HG03571 (cell line): ENCODE measurements at regions not wholly inside any gene's neighbourhood (a gene's known extent, or its start where the extent isn't known, plus 50 kb on each side); places are given as distances from the start of the nearest gene placed in this dataset.

Source experiments
- ATAC-seq: cut with Tn5 transposase; IDR thresholded peaks from one replicate; pipeline ENCODE4 v1.9.1; 2021; ENCODE audit not compliant: unreplicated experiment

GRCh38 chr14:105839425-105840265, 313.3 kb downstream of the TMEM121 start:
- no peak for ATAC-seq

- ATAC-seq: no peak
Measured at GRCh38 chr14:105840266-105841021, 314.1 kb downstream of the TMEM121 start.

- no peak for ATAC-seq
Measured at GRCh38 chr14:105841022-105842009, 314.9 kb downstream of the TMEM121 start.

DNA sequence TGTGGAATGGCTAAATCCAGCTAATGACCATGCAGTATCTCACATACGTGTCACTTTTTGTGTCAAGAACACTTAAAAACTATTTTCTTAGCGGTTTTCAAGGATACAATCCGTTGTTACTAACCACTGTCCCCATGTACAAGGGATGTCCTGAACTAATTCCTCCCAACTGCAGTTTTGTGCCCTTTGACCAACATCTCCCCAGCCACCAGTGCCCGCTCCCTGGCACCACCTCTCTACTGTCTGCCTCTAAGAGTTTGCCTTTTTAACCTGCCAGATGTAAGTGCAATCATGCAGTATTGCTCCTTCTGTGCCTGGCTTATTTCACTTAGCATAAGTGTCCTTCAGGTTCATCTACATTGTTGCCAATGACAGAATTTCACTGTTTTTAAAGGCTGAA, 315.7 kb downstream of the TMEM121 start:
- no peak for ATAC-seq

- no peak for ATAC-seq
Measured at GRCh38 chr14:105843444-105844046, 317.2 kb downstream of the TMEM121 start.

DNA sequence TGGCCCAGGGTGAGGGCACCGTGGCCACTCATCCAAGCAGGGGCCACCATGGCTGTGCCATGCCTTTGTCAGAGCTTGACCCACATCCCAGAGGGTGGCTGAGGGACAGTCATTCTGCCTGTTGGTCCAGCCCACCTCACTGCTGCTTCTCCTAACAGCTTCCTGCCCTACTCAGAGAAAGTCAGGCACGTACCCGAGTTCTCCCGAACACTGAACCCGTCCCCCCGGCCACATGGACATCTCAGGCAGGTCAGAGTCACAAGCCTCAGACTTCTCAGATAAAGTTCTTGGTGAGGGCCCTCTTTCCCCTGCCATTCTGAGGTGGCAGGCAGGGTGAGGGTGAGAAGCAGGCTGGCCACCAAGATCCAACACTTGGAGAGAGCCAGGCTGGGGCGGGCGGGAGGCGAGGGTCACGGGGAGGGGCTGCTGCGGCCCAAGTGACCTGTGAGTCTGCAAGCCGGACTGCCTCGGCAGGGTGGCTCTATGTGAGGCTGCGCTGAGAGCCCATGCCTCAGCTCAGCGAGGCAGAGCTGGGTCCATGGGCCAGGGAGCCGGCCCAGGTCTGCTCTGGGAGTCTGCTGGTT, 317.8 kb downstream of the TMEM121 start:
- no peak for ATAC-seq

DNA sequence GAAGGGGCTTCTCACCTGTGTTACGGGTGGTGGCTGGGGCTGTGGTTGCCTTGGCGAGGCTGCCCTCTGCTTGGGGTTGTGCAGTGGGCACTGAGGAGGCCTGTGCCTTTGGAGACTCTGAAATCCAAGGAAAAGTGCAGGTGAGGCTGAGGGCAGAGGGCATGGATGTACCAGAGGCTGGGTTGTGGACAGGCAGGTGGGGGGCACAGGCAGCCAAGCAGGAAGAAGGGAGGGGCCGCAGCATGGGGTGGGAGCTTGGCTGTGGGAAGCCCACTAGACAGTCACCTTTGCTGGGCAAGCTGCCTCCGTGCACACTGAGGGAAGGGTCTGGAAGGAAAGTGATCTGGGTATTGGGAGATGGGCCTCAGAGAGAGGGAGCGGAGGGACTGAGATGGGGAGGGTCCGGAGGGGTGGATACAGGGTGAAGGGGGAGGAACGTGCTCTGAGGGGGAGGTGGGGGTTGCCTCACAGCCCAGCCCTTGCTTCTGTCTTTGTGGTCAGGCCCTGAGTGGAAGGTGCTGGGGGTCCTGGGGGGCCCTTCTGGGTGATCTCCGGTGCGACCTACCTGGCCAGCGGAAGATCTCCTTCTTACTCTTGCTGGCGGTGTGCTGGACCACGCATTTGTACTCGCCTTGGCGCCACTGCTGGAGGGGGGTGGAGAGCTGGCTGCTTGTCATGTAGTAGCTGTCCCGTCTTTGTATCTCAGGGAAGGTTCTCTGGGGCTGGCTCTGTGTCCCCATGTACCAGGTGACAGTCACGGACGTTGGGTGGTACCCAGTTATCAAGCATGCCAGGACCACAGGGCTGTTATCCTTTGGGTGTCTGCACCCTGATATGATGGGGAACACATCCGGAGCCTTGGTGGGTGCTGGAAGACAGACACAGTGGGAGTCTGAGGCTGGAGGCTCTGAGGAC, 318.7 kb downstream of the TMEM121 start:
- no peak for ATAC-seq

- no peak for ATAC-seq
Measured at GRCh38 chr14:105845725-105846309, 319.4 kb downstream of the TMEM121 start.

DNA sequence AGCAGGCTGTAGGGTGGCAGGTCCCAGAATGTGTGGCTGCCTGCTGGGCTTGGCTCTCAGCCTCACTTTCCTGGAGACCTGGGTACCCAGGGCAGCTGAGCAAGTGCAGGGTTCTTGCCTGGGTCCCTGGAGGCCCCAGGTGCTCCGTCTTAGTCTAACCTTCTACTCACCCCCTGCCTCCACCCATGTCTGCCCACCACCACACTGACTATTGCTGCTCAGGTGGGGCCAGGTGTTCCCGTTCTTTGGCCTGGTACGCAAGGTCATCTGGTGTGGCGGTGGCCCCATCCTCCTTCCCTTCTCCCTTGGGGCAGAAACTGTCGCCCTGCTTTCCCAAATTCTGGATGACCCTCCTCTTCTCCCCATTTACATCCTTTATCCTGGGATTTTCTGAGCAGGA, 319.9 kb downstream of the TMEM121 start:
- ATAC-seq: no peak

GRCh38 chr14:105847400-105847799, 321.0 kb downstream of the TMEM121 start:
- ATAC-seq: no peak

GRCh38 chr14:105848570-105848969, 322.2 kb downstream of the TMEM121 start:
- ATAC-seq: no peak

DNA sequence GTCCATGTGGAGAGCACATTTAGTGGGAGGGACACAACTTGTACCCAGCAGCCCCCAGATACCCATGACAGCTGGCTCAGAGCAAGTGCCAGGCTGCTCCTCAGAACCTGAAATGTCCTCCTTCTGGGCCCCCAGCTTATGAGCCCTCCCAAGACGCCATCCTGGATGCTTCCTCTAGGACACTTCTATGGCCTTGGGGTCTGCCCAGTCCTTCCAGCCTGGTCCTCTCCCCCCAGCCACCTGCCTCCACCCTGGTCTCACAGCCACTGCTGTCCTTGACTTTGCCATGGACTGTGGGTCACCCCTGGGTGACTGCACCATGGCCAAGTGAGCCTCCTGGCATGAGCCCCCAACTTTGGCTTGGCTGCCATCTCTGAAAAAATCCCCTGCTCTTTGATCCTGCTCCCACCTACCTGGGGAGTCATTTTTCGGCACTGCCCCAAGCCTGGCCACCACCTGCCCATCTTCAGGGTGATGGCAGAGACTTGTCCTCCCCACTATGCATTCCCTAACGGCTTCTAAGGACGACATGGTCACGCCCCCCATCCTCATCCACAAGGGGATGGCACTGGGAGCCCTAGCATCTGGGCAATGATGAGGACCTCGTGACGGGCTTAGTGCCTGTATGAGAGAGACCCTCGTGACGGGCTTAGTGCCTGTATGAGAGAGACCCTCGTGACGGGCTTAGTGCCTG, 323.7 kb downstream of the TMEM121 start:
- ATAC-seq: no peak

GRCh38 chr14:105850853-105851581, 324.6 kb downstream of the TMEM121 start:
- ATAC-seq: no peak

DNA sequence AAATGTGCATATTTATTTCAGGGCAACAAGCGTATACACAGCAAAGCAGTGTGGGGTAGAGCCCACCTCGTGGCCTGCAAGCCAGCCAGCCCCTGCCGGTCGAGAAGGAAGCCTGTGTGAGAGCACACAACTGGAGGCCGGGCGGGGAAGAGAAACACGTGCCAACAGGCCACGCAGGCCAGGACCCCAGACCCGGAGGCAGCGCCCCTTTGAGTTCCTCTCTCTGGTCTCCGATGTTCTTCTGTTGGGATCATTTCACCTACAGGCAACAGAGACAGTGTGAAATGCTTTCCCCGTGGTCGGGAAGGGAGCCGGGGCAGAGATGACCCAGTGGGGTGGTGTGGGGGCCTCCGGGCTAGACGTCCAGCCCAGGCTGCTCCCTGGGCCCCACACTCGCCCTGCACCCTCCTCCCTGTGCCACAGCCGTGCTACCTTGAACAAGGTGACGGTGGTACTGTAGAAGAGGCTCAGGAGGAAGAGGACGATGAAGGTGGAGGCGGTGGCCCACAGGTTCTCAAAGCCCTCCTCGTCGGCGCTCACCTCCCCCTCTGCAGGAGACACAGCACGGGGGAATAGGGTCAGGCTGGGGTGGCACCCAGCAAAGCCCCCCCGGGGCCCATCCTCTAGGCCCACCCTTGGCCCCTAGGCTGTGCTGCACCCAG, 325.5 kb downstream of the TMEM121 start:
- ATAC-seq: no peak

GRCh38 chr14:105852378-105853088, 326.1 kb downstream of the TMEM121 start:
- ATAC-seq: no peak

DNA sequence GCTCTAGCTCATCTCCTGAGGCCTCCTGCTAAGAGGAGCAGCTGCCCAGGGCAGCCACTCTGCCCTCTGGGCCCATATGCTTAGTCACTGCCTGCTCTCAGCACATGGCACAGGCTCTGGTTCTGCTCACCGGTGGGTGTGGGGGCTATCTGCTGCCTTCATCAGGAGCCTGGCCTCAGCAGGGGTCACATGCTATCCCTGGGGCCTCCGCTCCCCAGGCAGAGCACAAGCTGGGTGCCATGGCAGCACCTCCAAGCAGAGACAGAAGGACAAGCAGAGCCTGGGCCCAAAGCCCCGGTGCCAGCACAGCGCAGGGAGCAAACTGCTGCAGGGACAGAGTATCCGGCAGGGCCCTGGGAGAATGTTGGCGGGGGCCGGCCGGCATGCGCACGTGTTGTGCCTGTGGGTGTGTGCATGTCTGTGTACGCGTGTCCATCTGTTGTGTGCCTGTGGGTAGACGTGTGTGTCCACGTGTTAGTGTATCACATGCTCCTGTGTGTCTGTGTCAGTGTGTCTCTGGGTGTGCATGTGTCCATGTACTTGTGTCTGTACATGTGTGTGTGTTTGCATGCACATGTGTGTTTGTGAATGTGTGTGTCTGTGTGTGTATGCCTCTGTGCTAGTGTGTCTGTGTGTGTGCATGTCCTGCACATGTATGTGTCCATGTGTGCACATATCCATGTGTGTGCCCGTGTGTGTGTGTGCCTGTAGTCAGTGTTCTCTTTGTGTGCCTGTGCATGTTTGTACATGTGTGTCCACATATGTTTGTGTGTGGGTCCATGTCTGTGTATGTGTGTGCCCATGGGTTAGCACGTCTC, 326.9 kb downstream of the TMEM121 start:
- ATAC-seq: no peak
